ENCODE measurements at regions not wholly inside any gene's neighbourhood (a gene's known extent, or its start where the extent isn't known, plus 50 kb on each side); places are given as distances from the start of the nearest gene placed in this dataset.
"Not testable (repeated sequence)": the region's sequence is repeated elsewhere in the genome, so short reads cannot be mapped to it uniquely, and the experiment has no call there.

- no peak overlapping the region for H3K4me3 ChIP-seq (ENCODE audit: severe bottlenecking)
- no peak for TF ChIP-seq CTCF (IDR thresholded peaks at IDR 0.05; ENCODE audit: poor library complexity, severe bottlenecking)
- no peaks in the 10 kb centered on the region for H3K9me3 ChIP-seq (ENCODE audit: severe bottlenecking)
- no peaks in the 10 kb centered on the region for H3K27me3 ChIP-seq (ENCODE audit: insufficient read depth, poor library complexity, severe bottlenecking)
- no peaks in the 10 kb centered on the region for H3K36me3 ChIP-seq (ENCODE audit: low read depth)
- ATAC-seq (ENCODE audit: low read depth) (no peak), DNase-seq (ENCODE audit: low spot score) (no peak)
- no peak overlapping the region for H3K27ac ChIP-seq (ENCODE audit: poor library complexity, severe bottlenecking)
- no peaks in the 10 kb centered on the region for H3K4me1 ChIP-seq (ENCODE audit: insufficient read depth, poor library complexity, severe bottlenecking)
These were observed 195.6 kb upstream of the KLF3 start for GRCh38 chr4:38468339-38468866.

- DNase-seq (ENCODE audit: low spot score) = no peak
- TF ChIP-seq CTCF (IDR thresholded peaks at IDR 0.05; ENCODE audit: poor library complexity, severe bottlenecking) = no peak
- H3K36me3 ChIP-seq (ENCODE audit: low read depth) = no peaks in the 10 kb centered on the region
- no peak overlapping the region for H3K27ac ChIP-seq (ENCODE audit: poor library complexity, severe bottlenecking)
- no peaks in the 10 kb centered on the region for H3K4me1 ChIP-seq (ENCODE audit: insufficient read depth, poor library complexity, severe bottlenecking)
- no peak for ATAC-seq (ENCODE audit: low read depth)
- no peaks in the 10 kb centered on the region for H3K9me3 ChIP-seq (ENCODE audit: severe bottlenecking)
- no peak overlapping the region for H3K4me3 ChIP-seq (ENCODE audit: severe bottlenecking)
- H3K27me3 ChIP-seq (ENCODE audit: insufficient read depth, poor library complexity, severe bottlenecking) = no peaks in the 10 kb centered on the region
These were observed 194.6 kb upstream of the KLF3 start for GRCh38 chr4:38469410-38469809.

- Histone ChIP-seq H3K27ac (ENCODE audit: poor library complexity, severe bottlenecking) (no peak overlapping the region), H3K36me3 (ENCODE audit: low read depth) (no peaks in the 10 kb centered on the region), H3K27me3 (ENCODE audit: insufficient read depth, poor library complexity, severe bottlenecking) (no peaks in the 10 kb centered on the region), H3K4me3 (ENCODE audit: severe bottlenecking) (no peak overlapping the region), H3K9me3 (ENCODE audit: severe bottlenecking) (no peaks in the 10 kb centered on the region), H3K4me1 (ENCODE audit: insufficient read depth, poor library complexity, severe bottlenecking) (no peaks in the 10 kb centered on the region)
- no peak for TF ChIP-seq CTCF (IDR thresholded peaks at IDR 0.05; ENCODE audit: poor library complexity, severe bottlenecking)
- no peak for DNase-seq (ENCODE audit: low spot score)
- no peak for ATAC-seq (ENCODE audit: low read depth)
These were observed 193.2 kb upstream of the KLF3 start for GRCh38 chr4:38470735-38471262.

GRCh38 chr4:38482696-38483095 lies 181.3 kb upstream of the KLF3 start:
- H3K4me1 ChIP-seq (ENCODE audit: insufficient read depth, poor library complexity, severe bottlenecking) = no peaks in the 10 kb centered on the region
- no peak for DNase-seq (ENCODE audit: low spot score)

GRCh38 chr4:38483628-38484027 lies 180.4 kb upstream of the KLF3 start:
- not testable (repeated sequence) for H3K27me3 ChIP-seq (ENCODE audit: insufficient read depth, poor library complexity, severe bottlenecking); ATAC-seq (ENCODE audit: low read depth); H3K27ac ChIP-seq (ENCODE audit: poor library complexity, severe bottlenecking); H3K9me3 ChIP-seq (ENCODE audit: severe bottlenecking); DNase-seq (ENCODE audit: low spot score); H3K36me3 ChIP-seq (ENCODE audit: low read depth); H3K4me3 ChIP-seq (ENCODE audit: severe bottlenecking); H3K4me1 ChIP-seq (ENCODE audit: insufficient read depth, poor library complexity, severe bottlenecking)

More at GRCh38 chr4:38482696-38483095, 181.3 kb upstream of the KLF3 start:
- Histone ChIP-seq H3K27me3 (ENCODE audit: insufficient read depth, poor library complexity, severe bottlenecking) (no peaks in the 10 kb centered on the region), H3K27ac (ENCODE audit: poor library complexity, severe bottlenecking) (no peak overlapping the region), H3K36me3 (ENCODE audit: low read depth) (no peaks in the 10 kb centered on the region), H3K4me3 (ENCODE audit: severe bottlenecking) (no peak overlapping the region), H3K9me3 (ENCODE audit: severe bottlenecking) (no peaks in the 10 kb centered on the region)
- ATAC-seq (ENCODE audit: low read depth) = no peak
- no peak for TF ChIP-seq CTCF (IDR thresholded peaks at IDR 0.05; ENCODE audit: poor library complexity, severe bottlenecking)

All from RWPE2 (cell line).